M059J (cell line): ENCODE measurements at regions not wholly inside any gene's neighbourhood (a gene's known extent, or its start where the extent isn't known, plus 50 kb on each side); places are given as distances from the start of the nearest gene placed in this dataset.

ENCODE experiments used
- DNase-seq: peaks from one replicate; pipeline ENCODE4 v3.0.0-alpha.2; 2012; ENCODE audit warnings: low read depth

DNA sequence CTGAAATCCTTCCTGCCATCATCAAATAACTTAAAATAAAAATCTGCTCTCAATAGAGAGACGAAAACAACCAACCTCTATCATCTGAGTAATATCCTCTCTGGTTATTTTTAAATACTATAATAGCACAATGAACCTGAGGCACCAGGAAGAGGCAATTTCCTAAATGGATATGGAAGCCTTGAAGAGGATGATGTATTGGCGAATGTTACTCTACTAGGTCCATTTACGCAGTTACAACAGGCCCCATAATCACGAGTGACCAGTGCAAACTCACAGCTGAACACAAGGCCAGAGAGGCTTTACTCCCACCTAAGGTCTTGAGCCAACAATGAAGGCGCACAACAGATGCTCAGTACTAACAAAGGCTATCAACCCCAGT is 678.8 kb upstream of the NR3C2 start:
- DNase-seq: no peak

DNA sequence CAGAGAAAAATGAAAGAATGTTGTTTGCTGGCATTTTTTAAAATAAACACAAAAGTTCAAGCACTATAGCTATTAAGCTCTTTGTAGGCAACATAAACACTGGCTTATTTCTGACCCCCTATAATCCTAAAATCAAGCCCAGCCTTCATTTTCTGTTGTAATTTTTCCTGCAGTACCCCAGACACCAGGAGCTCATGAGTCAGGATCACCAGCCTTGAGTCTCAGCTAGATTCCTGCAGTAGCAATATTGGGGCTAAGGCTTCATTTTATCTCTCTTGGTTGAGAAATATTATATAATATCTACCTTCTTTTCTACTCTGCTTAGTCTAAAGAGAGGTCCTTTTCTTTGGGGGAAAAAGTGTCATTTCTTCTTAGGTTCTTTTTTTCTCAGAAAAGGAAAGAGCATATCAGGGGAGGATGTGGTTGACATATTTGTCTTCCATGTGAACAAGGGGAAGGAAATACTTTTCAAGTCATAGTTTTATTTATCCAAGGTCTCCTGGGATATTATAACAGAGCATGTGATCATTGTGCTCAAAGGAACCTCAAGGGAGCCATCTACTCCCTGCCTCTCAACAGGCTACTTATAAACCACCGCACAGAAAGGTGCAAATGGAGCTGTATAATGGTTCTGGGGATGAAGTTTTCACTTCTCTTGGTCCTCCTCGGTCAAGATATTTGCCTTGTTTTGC is 678.3 kb upstream of the NR3C2 start:
- peak; percentile 3 for DNase-seq

GRCh38 chr4:149116806-149117205 is 674.6 kb upstream of the NR3C2 start:
- DNase-seq: no peak

GRCh38 chr4:149113804-149114430 is 671.7 kb upstream of the NR3C2 start:
- peak; percentile 76 for DNase-seq

DNA sequence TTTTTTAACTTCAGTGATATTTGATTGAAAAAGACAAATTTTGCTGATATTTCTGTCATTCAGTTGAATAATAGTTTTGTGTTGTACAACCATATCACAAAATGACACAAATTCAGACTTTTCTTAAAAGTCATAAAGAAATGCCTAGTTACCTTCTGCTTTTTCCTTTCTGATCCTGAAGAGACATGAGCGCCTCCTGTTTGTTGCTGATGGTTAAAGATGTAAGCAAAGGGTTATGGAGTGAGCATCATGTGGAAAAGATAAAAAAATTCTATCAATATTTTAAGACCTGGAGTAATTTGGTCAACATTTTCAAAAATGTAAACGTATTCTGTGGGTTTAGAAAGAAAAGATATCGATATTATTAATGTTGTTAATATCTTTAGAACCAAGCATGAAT is 669.9 kb upstream of the NR3C2 start:
- DNase-seq: no peak

- no peak for DNase-seq
Observed at GRCh38 chr4:149110481-149110880, 668.3 kb upstream of the NR3C2 start.

DNA sequence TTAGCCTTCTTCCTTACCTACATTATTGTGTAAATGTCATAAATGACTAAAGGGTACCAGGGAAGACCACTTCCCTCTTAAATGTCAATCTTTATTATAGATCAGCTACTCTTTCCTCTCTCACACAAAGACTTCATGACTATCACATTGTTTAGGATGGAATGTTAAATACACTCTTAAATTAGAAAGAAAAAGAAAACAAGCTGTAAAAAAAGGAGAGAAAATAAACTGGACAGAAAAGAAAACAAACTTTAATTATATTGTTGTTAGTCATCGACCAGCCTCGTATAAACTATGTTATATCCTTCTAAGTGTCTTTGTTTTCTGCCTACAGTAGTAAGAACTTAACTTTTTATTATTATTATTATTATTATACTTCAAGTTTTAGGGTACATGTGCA is 666.4 kb upstream of the NR3C2 start:
- peak; percentile 38 for DNase-seq

- peak; percentile 7 for DNase-seq
Observed at GRCh38 chr4:149102765-149103164, 660.6 kb upstream of the NR3C2 start.

DNA sequence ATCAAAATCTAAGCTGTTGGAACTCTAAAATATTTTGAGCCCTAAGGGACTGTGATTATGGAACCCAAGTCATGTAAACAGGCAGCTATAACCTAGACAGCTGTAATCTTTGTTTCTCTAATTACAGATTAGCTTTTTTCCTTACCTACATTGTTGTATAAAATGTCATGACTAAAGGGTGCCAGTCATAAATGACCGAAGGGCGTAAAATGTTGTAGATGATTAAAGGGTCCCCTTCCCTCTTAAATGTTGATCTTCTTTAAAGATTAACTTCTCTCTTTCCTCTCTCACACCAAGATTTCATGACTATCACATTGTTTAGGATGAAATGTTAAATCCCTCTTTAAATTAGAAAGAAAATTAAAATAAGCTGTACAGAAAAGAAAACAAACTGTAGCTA is 659.4 kb upstream of the NR3C2 start:
- no peak for DNase-seq

GRCh38 chr4:149095811-149096210 is 653.6 kb upstream of the NR3C2 start:
- DNase-seq: peak; percentile 18

DNA sequence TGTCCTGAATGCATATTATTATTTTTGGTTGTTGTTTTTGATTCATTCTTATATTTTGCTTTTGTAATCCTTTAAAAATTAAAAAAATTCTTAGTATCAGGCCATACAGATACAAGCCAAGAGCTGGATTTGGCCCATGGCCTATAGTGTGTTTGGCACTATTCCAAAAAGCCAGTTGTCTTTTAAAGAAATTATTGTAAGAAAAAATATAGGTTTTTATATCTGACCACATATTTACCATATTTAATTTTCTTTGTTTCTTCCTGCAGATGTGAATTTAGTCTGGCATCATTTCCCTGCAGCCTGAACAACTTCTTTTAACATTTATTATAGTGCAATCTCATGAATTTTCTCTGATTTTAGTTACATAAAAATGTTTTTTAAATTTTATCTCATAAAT is 652.8 kb upstream of the NR3C2 start:
- no peak for DNase-seq

GRCh38 chr4:149084144-149084543 is 641.9 kb upstream of the NR3C2 start:
- DNase-seq: no peak

GRCh38 chr4:149077181-149077580 is 635.0 kb upstream of the NR3C2 start:
- DNase-seq: peak; percentile 10

GRCh38 chr4:149076401-149076800 is 634.2 kb upstream of the NR3C2 start:
- DNase-seq: no peak

DNA sequence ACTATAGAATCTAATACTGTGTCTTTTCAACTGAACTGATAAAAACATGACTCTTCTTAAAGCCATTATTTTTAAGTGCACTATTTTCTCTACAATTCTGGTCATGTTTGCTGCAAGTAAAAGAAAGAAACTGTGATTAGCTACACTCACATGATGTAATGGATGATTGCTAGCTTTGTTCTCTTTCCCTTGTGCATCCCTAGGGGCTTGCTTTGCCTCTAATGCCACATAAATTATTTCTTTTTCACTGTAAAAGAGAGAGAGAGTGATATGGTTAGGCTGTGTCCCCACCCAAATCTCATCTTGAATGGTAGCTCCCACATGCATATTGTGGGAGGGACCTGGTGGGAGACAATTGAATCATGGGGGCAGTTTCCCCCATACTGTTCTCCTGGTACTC is 630.2 kb upstream of the NR3C2 start:
- DNase-seq: no peak

GRCh38 chr4:149065753-149066152 is 623.5 kb upstream of the NR3C2 start:
- DNase-seq: no peak

DNA sequence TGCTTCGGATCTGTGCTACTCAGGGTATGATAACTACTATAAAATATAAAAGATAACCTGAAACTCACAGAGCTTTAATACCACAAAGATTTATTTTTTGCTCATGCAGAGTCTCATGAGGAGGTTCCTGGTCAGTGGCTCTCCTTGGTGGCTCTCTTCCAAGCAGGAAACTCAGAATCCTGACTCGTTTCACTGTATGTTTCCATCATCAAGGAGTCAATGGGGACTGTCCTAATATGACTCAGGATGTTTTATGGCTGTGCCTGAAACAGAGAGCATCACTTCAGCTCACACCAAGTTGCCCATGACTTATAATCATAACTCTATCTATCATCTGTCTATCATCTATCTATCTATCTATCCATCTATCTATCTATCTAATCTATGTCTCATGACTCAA is 620.8 kb upstream of the NR3C2 start:
- DNase-seq: peak; percentile 1

DNA sequence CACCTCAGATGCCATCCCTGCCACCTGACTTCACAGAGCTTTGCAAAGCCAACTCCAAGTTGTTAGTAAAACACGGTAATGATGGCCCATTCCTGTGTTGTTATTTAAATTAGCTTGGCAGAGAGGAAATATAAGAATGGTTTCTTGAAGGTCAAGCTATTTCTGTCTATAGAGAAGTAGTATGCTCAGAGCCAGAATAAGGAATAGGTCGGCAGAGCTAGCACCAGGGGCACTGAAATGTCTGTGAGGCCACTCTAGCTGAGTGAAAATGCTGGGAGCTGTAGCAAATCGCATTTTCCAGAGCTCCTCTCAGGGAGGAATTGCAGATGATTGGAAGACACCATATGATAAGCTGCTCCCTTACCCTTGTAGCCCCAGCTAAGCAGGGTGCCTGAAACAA is 615.4 kb upstream of the NR3C2 start:
- no peak for DNase-seq

DNA sequence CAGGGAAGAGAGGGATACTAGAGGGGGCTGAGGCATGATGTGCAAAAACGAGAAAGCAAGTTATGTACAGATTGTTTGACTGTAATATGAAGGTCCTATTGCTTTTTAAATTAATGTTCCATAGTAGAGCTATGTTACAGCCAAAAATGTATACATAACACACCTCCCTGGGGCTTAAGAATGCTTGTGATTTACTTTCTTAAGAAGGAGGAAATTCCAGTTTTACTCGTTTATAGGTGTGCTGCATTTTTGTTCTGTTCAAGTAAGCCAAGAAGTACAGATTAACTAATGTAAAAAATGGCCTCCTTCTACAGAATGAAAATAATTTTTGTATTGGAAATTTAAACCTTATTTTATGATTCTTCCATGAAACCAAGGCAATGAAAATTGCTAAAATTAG is 614.4 kb upstream of the NR3C2 start:
- DNase-seq: no peak

DNA sequence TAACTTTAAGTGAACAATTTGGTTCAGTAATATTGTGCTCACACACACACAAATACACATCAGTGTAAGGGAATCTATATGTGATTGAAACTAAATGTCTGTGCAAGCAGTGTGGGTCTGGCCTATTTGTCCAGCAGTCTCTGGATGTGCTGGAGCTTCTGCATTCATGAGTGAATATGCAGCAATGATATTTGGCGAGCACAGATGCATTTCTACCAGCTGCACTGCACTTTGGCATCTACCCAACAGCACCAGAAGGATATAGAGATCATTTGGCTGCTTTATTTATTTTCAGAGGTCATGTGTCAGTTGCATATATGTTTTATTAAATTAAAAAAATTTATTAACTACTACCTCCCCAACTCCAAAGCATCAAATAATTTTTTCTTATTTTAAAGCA is 613.4 kb upstream of the NR3C2 start:
- DNase-seq: no peak

- no peak for DNase-seq
Observed at GRCh38 chr4:149050840-149051239, 608.6 kb upstream of the NR3C2 start.

- no peak for DNase-seq
Observed at GRCh38 chr4:149048451-149049143, 606.4 kb upstream of the NR3C2 start.

- no peak for DNase-seq
Observed at GRCh38 chr4:149047368-149047767, 605.2 kb upstream of the NR3C2 start.
